ENCODE measurements at regions not wholly inside any gene's neighbourhood (a gene's known extent, or its start where the extent isn't known, plus 50 kb on each side); places are given as distances from the start of the nearest gene placed in this dataset.

DNA sequence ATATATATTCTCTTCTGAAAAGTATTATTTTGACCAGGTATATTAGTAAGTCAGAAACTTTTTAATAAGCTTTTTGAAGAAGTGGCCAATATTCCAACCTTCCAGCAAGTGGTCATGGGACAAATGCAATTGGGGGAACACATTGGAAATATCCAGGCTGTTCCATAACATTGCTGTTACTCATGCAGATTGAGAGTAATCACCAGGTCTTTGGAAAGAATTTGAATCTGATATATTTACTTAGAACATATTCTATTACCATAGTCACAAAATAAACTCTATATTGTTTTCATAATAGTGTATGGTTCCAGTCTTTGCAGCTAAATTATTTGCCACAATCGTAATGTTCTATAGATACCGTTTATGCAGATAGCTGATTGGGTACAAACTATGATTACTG lies 102.8 kb downstream of the TAF11L14 start:
- H4K91ac ChIP-seq (ENCODE audit: insufficient read length, low read depth, low read length), result no peak overlapping the region
- Mint-ChIP-seq H3K4me3 (no peak overlapping the region), H3K36me3 (ENCODE audit: insufficient read depth in 1 of 3, low read depth in 3 of 3) (no peaks in the 10 kb centered on the region), H3K27me3 (ENCODE audit: low read depth) (no peaks in the 10 kb centered on the region; the same call in 1 of the 2 replicates), H3K9me3 (no peaks in the 10 kb centered on the region; a peak in 1 of 5 replicates), H3K27ac (no peak overlapping the region), H3K4me1 (no peaks in the 10 kb centered on the region)
- H3K79me1 ChIP-seq (ENCODE audit: insufficient read depth, low read depth, low read length, poor library complexity, severe bottlenecking), result no peaks in the 10 kb centered on the region
- no peak overlapping the region for H2BK20ac ChIP-seq (ENCODE audit: low read depth, low read length, poor library complexity, severe bottlenecking)
- no peak overlapping the region for H3K4ac ChIP-seq (ENCODE audit: low read depth, low read length)
- H3K14ac ChIP-seq (ENCODE audit: insufficient read depth, low read length), result no peak overlapping the region
- H3K9me3 ChIP-seq (ENCODE audit: control insufficient read depth, low read depth, low read length), result no peaks in the 10 kb centered on the region
- no peak overlapping the region for H3K56ac ChIP-seq (ENCODE audit: insufficient read length, low read depth, low read length)
- no peaks in the 10 kb centered on the region for H3K27me3 ChIP-seq (ENCODE audit: insufficient read depth, low read length)
- no peaks in the 10 kb centered on the region for H3K79me2 ChIP-seq (ENCODE audit: insufficient read depth, low read length)
- H3K23me2 ChIP-seq (ENCODE audit: insufficient read length, low read depth, low read length, poor library complexity, severe bottlenecking), result no peaks in the 10 kb centered on the region
- H2BK120ac ChIP-seq (ENCODE audit: low read depth, low read length, poor library complexity, severe bottlenecking), result no peak overlapping the region
- no peak overlapping the region for H4K8ac ChIP-seq (replicated peaks; ENCODE audit: insufficient read length, low read depth, low read length)
- H3K27ac ChIP-seq (ENCODE audit: insufficient read length, low read depth, low read length), result no peak overlapping the region
- H3K9ac ChIP-seq (ENCODE audit: extremely low read depth, insufficient read length, low read length), result no peak overlapping the region
- no peak overlapping the region for H3K23ac ChIP-seq (ENCODE audit: insufficient read length, low read depth, low read length)
- H2BK15ac ChIP-seq (ENCODE audit: low read depth, low read length), result no peak overlapping the region
- no peak overlapping the region for H3K4me2 ChIP-seq (ENCODE audit: insufficient read depth, insufficient read length, low read length)
- no peaks in the 10 kb centered on the region for H4K20me1 ChIP-seq (ENCODE audit: control insufficient read depth, insufficient read depth, insufficient read length)
- no CpG with 5 or more reads among the region's 2 CpGs for WGBS (ENCODE audit: extremely low coverage, insufficient read length, low lambda C conversion rate)
- no peak overlapping the region for H4K5ac ChIP-seq (ENCODE audit: insufficient read length, low read depth, low read length)
- H2BK12ac ChIP-seq (ENCODE audit: insufficient read length, low read depth, low read length), result no peak overlapping the region
- no peak overlapping the region for H2AFZ ChIP-seq (ENCODE audit: low read length)
- no peak overlapping the region for H2AK5ac ChIP-seq (ENCODE audit: insufficient read length, low read length)
- no peak overlapping the region for H3K18ac ChIP-seq (ENCODE audit: insufficient read length, low read depth, low read length)
- DNase-seq, result no peak
- TF ChIP-seq, protein P1, sequence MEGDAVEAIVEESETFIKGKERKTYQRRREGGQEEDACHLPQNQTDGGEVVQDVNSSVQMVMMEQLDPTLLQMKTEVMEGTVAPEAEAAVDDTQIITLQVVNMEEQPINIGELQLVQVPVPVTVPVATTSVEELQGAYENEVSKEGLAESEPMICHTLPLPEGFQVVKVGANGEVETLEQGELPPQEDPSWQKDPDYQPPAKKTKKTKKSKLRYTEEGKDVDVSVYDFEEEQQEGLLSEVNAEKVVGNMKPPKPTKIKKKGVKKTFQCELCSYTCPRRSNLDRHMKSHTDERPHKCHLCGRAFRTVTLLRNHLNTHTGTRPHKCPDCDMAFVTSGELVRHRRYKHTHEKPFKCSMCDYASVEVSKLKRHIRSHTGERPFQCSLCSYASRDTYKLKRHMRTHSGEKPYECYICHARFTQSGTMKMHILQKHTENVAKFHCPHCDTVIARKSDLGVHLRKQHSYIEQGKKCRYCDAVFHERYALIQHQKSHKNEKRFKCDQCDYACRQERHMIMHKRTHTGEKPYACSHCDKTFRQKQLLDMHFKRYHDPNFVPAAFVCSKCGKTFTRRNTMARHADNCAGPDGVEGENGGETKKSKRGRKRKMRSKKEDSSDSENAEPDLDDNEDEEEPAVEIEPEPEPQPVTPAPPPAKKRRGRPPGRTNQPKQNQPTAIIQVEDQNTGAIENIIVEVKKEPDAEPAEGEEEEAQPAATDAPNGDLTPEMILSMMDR (conservative IDR thresholded peaks at IDR 0.05), result no peak
- H3K4me1 ChIP-seq (ENCODE audit: insufficient read depth, low read length), result no peaks in the 10 kb centered on the region
- no peak overlapping the region for H3T11ph ChIP-seq (ENCODE audit: low read length)
- H2BK5ac ChIP-seq (ENCODE audit: insufficient read length, low read length), result no peak overlapping the region

Data from H9 (cell line).